ENCODE measurements at regions not wholly inside any gene's neighbourhood (a gene's known extent, or its start where the extent isn't known, plus 50 kb on each side); places are given as distances from the start of the nearest gene placed in this dataset.

DNA sequence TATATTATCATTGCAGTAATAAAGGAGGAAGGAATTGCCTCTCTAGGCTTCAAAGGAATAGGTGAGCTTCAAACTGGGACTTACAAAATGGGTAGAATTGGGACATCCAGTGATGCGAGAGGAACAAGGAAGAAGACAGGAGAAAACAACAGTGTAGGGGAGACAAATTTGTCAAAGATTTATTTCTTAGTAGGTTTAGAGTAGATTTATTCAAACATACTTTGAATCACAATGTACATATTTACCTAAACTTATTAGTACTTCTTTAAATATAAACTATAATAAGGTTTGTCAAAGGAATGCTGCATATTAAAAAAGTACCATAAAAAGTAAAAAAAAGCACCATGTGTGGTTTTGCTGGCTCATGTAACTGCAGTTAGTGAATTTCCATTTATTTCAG is 161.4 kb upstream of the CDH2 start:
- Histone ChIP-seq H3K14ac (ENCODE audit: insufficient read depth, low read length) (no peak overlapping the region), H2BK15ac (ENCODE audit: low read depth, low read length) (no peak overlapping the region), H3K18ac (ENCODE audit: insufficient read length, low read depth, low read length) (no peak overlapping the region), H3K23me2 (ENCODE audit: insufficient read length, low read depth, low read length, poor library complexity, severe bottlenecking) (no peaks in the 10 kb centered on the region), H3K4ac (ENCODE audit: low read depth, low read length) (no peak overlapping the region), H2BK20ac (ENCODE audit: low read depth, low read length, poor library complexity, severe bottlenecking) (no peak overlapping the region), H4K20me1 (ENCODE audit: control insufficient read depth, insufficient read depth, insufficient read length) (no peaks in the 10 kb centered on the region), H3K4me2 (ENCODE audit: insufficient read depth, insufficient read length, low read length) (no peak overlapping the region), H3K27ac (ENCODE audit: insufficient read length, low read depth, low read length) (no peak overlapping the region), H3T11ph (ENCODE audit: low read length) (no peak overlapping the region), H3K4me1 (ENCODE audit: insufficient read depth, low read length) (no peaks in the 10 kb centered on the region), H4K8ac (replicated peaks; ENCODE audit: insufficient read length, low read depth, low read length) (no peak overlapping the region), H2BK120ac (ENCODE audit: low read depth, low read length, poor library complexity, severe bottlenecking) (no peak overlapping the region), H2AK5ac (ENCODE audit: insufficient read length, low read length) (no peak overlapping the region), H3K27me3 (ENCODE audit: insufficient read depth, low read length) (no peaks in the 10 kb centered on the region), H4K5ac (ENCODE audit: insufficient read length, low read depth, low read length) (no peak overlapping the region), H2BK12ac (ENCODE audit: insufficient read length, low read depth, low read length) (no peak overlapping the region), H2BK5ac (ENCODE audit: insufficient read length, low read length) (no peak overlapping the region), H3K79me1 (ENCODE audit: insufficient read depth, low read depth, low read length, poor library complexity, severe bottlenecking) (no peaks in the 10 kb centered on the region), H3K23ac (ENCODE audit: insufficient read length, low read depth, low read length) (no peak overlapping the region), H3K9ac (ENCODE audit: extremely low read depth, insufficient read length, low read length) (no peak overlapping the region), H3K79me2 (ENCODE audit: insufficient read depth, low read length) (no peaks in the 10 kb centered on the region), H2AFZ (ENCODE audit: low read length) (no peak overlapping the region), H3K9me3 (ENCODE audit: control insufficient read depth, low read depth, low read length) (no peaks in the 10 kb centered on the region), H4K91ac (ENCODE audit: insufficient read length, low read depth, low read length) (no peak overlapping the region), H3K56ac (ENCODE audit: insufficient read length, low read depth, low read length) (no peak overlapping the region)
- Mint-ChIP-seq H3K4me3 (no peak overlapping the region), H3K9me3 (peaks cover under 1 to 2% of the 10 kb centered on the region in 2 experiments; a peak in 2 of 5 replicates), H3K27me3 (ENCODE audit: low read depth) (no peaks in the 10 kb centered on the region), H3K4me1 (peaks cover 0 to 3% of the 10 kb centered on the region in 2 experiments; a peak in 1 of 4 replicates), H3K36me3 (ENCODE audit: insufficient read depth in 1 of 3, low read depth in 3 of 3) (peaks cover 0 to 3% (median 0%) of the 10 kb centered on the region in 3 experiments; a peak in 1 of 7 replicates), H3K27ac (no peak overlapping the region)
- no CpG with 5 or more reads among the region's 1 CpG for WGBS (ENCODE audit: extremely low coverage, insufficient read length, low lambda C conversion rate)
- no peak for DNase-seq
- no peak for TF ChIP-seq CTCF (conservative IDR thresholded peaks at IDR 0.05)
